HT-29 (cell line): ENCODE measurements at regions not wholly inside any gene's neighbourhood (a gene's known extent, or its start where the extent isn't known, plus 50 kb on each side); places are given as distances from the start of the nearest gene placed in this dataset.

Experiments used
- DNase-seq: peaks from one replicate; pipeline ENCODE4 v3.0.0-alpha.2; 2015; ENCODE audit warnings: low spot score

DNA sequence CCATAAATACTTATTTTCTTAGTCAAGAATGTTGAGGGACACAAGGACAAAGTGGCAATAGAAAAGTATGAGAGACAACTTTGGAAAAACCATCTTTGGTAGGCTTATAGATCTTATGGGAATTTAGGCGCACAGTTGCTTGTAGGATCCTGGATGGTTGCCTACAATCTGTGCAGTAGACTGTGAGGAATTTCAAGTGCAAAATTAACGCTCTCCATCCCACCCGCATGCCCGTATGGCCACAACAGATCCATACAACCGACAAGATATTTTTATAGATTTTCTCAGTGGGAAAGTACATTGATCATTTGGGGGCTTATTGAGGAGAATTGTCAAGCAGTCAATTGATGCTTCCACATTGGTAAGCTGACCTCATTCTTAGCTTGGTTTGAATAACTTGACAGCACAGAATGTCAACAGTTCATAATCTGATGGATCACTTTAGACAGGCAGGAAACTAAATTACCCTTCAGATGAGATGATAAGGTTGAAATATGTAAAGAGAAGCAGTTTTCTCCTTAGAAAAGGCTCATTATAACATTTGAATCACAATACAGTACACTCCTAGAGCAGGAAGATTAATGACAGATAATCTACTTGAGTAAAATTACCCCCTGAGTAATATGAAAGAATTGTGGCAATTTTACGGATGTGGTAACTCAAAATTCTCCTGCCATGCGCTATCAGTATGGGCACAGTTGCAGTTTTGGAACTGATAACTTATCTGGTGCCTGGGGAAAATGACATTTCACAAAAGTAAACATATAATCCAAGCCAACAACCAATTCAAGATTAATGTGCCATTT lies 479.7 kb downstream of the KIF20B start:
- no peak for DNase-seq

DNA sequence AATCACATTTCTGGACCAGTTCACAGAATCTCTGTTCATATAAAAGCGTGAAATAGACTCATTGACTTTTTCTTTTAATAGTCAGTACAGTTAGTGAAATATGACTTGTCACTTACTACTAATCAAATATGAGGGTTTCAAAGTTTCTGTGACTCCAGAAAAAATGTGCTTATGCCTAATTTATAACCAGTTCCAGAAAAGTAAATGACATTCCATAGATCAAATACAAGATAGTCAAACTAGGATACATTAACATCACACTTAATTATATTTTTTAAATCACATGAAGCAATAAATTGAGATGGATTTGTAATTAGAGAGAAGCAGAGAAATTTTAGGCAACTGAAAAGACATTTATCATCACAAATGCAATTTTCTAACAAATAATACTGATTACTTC lies 491.4 kb downstream of the KIF20B start:
- DNase-seq = no peak

DNA sequence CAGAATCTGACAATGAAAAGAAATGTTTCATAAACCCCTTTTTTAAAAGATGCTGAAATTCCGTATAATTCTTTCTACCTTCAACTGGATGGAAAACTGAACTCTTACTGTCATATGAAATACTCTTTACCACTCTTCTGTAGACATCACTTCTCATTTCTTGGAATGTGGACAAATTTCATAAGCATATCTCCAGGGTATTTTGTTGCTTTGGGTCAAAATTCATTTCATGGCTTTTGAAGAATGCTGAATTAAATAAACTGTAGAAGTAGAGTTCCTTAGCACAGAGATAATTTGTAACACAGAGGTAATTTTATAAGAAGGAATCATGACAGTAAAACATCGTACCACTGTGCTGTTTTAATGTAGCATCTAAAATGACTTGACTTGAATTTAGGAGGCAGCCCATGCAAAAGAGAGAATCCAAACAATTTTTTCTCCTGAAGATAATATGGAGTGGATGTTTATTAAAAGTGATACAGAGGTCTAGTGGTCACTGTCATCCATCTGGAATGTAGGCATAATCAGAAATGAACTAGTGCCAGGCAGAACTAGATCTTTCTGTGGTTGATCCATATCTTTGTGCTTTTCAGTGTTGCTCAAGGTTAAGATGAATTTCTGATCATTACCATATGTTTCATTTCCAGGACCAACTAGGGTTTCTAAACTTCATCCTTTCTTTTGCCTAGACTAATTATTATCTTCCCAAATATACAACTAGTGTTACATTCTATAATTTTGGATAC lies 492.0 kb downstream of the KIF20B start:
- DNase-seq = no peak

DNA sequence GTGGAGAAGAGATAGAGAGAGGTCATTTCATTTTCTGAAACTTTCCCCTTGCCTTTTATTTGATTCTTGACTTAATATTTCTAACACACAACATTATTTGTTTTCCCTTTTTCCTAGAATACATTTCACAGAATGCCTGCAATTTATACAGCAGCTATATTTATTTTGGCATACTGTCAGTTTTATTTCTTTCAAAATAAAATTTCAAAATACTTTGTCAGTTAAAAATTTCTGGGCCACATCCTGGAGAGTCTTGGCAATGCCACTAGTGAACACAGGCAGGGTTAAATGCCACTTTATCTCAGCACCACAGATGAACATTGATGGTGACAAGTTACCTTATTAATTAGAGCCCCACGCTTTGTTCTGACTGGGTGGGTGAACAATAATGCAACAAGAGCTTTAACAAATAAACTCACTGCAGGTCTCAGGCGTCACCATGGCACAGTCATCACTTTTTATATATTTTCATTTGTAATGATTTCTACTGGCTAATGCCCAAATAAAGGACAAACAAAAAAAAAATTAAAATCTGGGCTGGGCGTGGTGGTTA lies 494.0 kb downstream of the KIF20B start:
- DNase-seq = no peak

DNA sequence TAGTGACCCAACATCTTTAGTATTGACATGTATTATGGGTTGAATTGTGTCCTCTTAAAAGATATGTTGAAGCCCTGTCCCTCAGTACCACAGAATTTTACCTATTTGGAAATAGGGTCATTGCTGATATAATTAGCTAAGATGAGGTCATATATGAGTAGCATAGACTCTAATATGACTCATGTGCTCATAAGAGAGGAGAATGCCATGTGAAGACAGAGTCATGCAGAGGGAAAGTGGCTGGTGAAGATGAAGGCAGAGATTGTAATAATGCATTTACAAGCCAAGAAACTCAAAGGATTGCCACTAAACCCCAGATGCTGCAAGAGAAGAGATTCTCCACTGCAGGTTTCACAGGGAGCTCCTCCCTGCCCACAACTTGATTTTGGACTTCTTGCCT lies 496.4 kb downstream of the KIF20B start:
- DNase-seq = no peak

DNA sequence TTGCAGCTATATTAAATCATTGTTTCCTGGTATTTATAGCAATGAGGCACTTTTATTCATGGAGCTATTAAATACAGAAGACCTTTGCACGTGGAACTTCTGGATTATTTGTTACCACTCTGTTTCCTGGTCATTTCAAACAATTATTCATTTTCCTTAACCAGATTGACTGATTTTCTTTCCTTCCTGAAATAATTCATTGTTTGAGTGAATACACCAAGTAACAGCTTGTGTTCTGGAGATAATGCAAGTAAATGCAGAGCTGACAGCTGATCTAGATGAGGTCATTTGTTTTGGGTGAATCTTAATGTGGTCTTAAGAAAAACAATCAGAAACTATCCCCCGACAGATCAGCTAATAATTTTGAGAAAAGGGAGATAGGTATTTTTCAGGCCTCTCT lies 497.7 kb downstream of the KIF20B start:
- DNase-seq = no peak

DNA sequence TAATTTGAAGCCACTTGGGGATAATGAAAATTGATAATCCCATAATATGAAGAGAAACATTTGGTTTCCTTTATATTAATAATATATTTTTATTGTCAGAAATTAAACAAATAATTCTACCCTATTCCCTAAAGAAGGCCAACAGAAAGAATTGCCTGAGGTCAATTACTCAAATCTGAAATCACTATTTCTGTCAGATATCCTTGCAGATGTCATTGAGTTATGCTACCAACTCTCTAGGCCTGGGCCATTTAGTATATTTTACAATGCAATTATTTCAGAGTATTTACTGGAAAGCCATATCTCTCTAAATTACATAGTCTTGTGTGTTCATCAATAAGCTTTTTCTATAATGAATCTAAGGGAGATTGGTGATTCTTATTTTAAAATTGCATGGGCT lies 498.1 kb downstream of the KIF20B start:
- DNase-seq = no peak

DNA sequence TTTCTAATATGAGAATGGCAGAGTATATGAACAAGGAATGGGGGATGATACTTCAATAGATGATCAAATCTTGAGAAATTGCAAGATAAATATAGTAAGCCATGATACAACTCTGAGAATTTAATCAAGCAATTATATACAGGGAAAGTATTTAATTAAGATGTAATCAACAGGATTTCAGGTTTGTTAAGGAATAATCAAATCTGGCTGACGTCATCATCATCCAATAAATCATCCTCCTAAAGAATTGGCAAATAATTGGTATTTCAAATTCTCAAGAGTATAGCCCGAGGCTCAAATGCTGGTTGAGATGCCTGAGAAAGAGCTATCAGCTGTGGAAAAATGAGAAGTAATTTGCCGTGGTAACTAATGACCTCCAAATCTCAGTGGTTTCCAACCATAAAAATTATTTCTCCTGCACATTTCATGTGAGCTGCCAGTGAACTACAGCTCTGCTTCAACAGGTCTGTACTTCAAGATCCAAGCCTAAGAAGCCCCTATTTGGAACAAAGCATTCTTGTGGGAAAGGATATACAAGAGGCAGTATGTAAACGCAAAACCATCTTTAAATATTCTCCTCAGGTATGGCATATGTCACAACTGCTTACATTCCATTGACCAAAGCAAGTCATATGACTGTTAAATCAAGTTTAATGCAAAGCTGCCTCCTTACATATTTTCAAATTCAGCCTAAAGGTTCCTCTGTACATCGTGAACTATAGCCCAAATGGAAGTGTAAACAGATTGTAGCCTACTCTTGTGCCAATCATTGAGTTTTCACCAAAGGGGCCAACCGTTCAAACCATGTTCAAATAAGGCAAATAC lies 503.0 kb downstream of the KIF20B start:
- no peak for DNase-seq

DNA sequence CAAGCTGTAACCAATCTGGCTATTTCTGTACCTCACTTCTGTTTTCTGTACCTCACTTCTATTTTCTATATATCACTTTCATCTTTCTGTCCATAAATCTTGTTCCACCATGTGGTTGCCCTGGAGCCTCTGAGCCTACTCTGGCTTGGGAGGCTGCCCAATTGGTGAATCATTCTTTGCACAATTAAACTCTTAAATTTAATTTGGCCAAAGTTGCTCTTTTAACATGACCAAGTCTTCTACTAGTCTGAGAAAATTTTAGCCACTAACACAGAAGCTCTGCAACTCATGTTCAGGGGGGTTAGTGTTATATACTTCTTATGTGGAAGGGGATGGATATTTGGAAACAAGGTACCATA lies 503.5 kb downstream of the KIF20B start:
- peak; percentile 21 for DNase-seq

DNA sequence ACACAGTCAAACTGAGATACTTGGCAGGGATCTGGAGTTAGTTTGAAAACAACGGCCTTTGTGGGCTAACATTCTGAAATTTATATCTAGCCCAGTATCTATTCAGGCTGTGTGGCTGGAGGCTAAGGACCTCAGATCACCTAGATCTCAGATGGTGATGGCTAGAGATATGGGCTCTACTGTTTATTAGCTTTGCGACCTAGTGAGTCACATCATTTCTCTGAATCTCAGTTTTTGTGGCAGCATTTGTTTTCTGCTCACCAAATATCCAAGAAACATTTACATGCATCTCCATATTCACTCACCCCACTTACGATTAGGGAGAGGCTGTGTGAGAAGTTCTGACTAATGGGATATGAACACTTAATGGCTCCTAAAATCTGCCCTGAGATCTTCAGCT lies 503.9 kb downstream of the KIF20B start:
- no peak for DNase-seq

DNA sequence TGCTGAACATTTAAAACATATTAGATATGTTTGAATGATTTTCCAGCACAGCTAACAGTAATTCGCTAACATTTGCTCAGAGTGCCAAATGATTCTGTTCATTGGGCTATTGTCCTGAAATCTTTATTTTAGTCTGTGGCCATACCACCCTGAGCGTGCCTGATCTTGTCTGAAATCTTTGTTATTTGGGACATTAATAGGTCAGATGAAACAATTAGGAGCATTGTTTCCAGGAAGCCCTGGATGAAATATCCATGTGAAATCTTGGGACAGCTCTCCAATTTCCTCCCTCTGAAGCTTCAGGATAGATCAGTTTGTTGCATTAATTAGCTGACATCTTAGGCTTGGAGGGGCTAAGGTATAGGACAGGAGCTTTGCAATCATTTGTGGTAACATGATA lies 512.0 kb downstream of the KIF20B start:
- DNase-seq = no peak

DNA sequence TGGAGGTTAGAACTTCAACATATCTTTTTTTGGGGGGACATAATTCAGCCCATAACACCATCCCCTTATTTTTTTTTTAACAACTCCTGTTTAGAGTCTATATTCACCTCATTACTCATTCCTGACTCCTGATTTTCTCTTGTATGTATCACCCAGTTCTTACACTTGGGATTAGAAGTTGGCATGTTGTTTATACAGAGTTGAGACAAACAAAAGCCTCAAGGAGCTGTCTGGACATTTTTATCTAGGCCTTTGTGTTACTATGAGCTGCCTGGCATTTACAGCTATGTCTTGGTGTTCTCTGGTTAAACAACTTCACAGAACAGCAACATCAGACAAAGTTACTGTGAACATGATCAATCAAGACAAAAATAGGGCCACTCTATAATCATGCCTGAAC lies 517.5 kb downstream of the KIF20B start:
- DNase-seq = no peak

DNA sequence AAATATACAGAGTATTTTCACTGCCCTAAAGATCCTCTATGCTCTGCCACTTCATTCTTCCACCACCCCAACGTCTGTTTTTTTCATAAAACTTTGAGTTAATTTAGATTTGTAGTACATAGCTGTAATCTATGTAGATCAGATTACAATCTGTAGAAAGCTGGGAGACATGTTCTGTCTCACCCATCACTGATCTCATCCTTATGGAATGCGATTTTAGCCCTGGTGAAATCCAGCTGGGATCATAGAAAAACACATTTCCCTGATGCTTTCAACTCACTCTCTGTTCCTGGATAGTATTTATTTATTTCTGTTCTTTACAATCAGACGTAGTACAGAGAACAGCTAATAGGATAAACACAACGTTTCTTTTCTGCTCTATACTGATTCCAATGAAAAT lies 521.0 kb downstream of the KIF20B start:
- DNase-seq = no peak

DNA sequence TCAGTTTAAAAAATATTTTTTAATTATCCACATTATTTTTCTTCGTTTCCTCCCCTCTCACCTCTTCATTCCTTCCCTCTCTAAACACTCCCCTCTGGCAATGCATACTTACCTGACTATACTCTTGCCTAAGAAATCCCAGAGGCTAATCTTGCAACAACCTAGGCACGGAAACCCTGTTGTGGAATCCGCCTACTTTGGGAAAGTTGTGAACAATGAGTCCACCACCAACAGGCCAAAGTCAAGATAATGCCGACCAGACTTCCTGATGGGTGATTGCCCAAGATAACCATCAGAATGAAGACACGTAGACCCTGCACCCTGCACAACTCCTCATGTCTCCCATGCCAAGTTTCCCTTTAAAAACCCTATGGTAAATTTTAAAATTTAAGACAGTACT lies 521.5 kb downstream of the KIF20B start:
- no peak for DNase-seq

DNA sequence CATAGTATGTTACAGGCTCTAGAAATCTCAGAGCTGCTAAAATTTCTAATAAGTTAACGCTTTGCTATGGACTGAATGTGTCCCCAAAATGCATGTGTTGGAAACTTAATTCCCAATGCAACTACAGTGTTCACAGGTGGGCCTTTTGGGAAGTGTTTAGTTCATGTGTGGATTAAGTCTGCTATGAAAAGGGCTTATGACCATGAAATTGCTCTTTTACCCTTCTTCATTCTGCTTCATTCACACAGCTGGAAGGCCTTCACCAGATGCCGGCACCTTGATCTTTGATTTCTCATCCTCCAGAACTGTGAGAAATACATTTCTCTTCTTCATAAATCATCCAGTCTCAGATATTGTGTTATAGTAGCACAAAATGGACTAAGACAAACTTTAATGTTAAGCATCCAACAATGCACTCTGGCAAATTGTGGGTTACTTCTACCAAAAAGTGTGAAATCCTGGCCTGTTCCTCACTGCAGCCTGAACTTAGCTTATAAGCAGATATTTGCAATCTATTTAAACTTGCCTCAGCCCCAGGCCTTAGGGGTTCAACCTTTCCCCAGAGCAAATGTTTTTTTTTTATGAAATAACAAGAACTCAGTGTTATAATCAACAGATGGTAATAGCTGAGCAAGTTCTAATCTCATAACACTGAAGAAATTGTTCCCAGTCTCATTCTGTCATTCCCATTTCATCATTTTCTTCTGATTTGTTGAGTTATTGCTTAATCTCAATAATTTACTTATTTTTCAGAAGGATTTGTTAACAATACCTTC lies 523.6 kb downstream of the KIF20B start:
- no peak for DNase-seq

DNA sequence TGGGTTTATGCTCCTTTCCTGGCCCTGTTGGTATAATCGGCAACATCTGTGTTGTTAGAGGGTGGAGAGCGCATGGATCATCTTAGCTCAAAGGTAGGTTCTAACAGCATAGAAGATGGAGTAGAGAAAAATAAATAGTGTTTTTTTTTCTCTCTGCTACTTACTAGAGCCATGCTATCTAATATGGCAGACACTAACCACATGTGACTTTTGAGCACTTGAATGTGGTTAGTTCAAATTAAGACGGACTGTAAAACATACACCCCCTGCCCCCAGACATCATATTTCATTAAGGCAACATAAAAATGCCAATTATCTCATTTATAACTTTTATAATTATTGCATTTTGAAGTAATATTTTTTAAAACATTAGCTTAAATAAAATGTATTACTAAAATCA lies 525.1 kb downstream of the KIF20B start:
- DNase-seq = peak; percentile 7

DNA sequence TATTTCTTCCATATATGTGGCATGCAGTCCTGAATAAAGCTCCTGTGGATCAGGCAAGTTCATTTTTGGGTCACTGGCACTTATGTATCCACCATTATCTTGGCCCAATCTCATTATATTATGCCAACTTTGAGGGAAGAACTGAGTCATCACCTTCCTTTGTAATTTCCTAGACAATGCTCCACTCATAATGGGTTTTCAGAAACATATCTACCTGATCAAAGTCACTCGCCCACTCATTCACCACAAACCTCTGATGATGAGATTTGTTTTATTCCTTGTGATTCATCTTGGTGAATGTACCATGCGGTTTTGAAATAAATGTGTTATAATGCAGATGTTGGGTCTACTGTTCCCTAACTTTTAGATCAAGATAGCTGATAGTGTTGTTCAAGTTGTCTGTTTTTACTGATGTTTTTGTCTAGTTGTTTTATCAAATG lies 525.8 kb downstream of the KIF20B start:
- peak; percentile 84 for DNase-seq

DNA sequence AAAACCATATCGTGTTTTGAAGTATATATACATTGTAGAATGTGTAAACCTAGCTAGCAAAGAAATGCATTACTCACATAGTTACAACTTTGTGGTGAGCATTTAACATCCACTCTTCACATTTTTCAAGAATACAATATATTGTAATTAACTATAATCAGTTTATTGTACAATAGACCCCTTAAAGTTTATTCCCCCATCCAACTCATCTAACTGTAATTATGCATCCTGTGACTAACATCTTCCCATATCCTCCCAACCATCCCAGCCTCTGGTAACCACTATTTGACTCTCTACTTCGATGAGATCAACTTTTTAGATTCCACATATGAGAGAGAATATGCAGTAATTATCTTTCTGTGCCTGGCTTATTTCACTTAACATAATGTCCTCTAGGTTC lies 526.4 kb downstream of the KIF20B start:
- no peak for DNase-seq

DNA sequence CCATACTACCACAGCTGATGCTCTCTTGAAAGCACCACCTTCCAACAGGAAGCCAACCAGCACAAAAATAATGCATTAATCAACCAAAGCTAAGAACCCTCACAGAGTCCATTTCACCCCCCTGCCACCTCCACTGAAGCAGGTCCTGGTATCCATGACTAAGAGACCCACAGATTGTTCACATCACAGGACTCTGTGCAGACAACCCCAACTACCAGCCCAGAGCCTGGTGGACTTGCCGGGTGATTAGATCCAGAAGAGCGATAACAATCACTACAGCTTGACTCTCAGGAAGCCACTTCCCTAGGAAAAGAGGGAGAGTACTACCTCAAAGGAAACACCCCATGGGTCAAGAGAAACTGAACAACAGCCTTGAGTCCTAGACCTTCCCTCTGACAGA lies 528.1 kb downstream of the KIF20B start:
- DNase-seq = no peak

DNA sequence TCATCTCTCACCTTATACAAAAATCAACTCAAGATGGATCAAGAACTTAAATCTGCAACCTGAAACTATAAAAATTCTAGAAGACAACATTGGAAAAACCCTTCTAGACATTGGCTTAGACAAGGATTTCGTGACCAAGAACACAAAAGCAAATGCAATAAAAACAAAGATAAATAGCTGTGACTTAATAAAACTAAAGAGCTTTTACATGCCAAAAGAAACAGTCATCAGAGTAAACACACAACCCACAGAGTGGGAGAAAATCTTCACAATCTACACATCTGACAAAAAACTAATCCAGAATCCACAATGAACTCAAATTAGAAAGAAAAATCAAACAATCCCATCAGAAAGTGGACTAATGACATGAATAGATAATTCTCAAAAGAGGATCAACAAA lies 532.4 kb downstream of the KIF20B start:
- DNase-seq = peak; percentile 14

DNA sequence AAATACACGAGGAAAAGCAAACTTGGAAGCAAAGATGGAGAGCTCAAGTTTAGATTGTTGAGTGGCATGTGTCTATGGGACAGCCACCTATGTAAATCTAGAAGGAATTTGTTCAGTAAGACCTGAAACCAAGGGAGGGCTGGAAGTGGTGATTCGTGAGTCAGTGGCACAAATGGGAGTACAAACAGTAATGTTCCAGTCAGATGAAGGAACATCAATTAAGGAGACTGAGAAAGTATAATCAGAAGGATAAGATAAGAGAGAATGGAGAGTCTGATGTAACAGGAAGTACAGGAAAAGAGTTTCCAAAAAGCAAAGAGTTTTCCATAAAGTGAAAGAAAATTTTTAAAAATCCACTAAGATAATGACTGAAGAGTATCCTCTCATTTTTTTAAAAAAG lies 544.2 kb downstream of the KIF20B start:
- DNase-seq = peak; percentile 2
